ENCODE measurements at regions not wholly inside any gene's neighbourhood (a gene's known extent, or its start where the extent isn't known, plus 50 kb on each side); places are given as distances from the start of the nearest gene placed in this dataset.

- TF ChIP-seq CTCF (conservative IDR thresholded peaks at IDR 0.05; ENCODE audit: low read depth, low read length) (no peak), EZH2 (IDR thresholded peaks at IDR 0.05; ENCODE audit: borderline replicate concordance, low read depth, low read length, poor library complexity, severe bottlenecking) (no peak)
Observed at GRCh38 chr2:101566632-101567228, 91.8 kb upstream of the RFX8 start.
